HG03064 (cell line): ENCODE measurements at regions not wholly inside any gene's neighbourhood (a gene's known extent, or its start where the extent isn't known, plus 50 kb on each side); places are given as distances from the start of the nearest gene placed in this dataset.

Source experiments
- ATAC-seq: cut with Tn5 transposase; IDR thresholded peaks from one replicate; pipeline ENCODE4 v1.9.1; 2021; ENCODE audit warnings: low read depth; ENCODE audit not compliant: unreplicated experiment

DNA sequence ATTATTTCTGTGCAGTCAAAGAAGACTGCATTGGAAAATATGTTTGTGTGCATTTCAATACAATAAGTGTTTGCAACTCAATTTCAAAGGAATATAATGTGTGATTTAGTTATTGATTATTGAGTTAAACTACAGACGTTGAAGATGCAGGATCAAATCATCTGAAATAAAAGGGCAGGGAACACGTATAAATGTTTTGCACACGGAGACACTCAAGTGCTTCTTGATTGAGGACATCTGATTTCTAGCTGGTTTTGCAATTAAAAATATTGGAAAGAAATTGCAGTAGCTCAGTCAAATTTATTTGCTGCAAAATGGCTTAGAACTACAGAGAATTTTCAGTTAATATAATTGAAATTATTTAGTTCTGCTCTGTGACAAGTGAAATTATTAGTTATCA is 412.7 kb downstream of the UTRN start:
- ATAC-seq = no peak

DNA sequence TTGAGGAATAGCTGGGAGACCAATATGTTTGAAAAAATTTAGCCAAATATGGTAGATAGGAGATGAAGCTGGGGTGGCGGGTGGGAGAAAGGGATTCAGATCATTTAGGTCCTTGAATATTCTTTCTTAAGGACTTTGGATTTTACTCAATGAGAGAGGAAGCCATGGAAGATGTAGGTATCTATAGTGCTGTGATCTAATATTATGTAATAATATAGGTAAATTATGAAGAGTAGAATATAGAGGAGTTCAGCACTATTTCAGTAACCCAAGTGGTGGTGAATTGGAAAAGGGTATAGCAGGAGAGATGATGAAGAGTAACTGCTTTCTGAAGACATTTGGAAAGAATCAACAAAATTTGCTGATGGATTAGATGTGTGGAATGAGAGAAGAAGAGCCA is 417.6 kb downstream of the UTRN start:
- ATAC-seq = no peak

DNA sequence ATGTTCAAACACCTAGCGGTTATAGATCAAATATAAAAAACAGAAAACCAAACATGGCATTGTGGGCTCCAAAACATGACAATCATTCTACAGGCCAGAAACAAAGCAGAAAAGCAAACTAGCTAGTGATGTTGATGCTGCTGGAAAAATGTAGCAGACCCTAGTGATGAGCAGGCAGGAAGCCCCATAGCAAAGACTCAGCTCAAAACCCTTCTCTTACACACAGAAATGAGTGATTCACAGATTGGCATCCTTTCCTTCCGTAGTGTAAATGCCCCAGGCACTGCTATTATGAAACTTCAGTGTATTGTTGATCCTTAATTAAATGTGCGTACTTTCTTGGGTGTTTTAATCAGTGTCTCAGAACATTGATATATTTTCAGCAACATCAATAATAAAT is 425.1 kb downstream of the UTRN start:
- no peak for ATAC-seq

DNA sequence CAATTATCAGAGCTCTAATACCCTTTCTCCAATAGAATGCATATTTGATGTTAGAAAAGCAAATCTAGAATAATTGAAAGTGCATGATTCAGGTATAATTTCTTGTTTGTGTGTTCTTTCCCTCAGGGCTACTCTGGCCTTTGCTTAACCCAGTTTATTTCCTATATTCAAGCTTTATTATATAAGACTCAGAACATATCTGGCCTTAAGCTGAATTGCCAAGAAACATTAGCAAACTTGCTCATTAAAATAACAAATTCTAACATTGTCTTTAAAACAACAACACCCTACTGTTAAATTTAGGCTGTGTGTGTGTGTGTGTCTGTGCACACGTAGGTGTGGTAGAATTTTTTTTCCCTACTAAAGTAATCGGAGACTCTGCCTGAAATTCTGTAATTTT is 426.5 kb downstream of the UTRN start:
- no peak for ATAC-seq

DNA sequence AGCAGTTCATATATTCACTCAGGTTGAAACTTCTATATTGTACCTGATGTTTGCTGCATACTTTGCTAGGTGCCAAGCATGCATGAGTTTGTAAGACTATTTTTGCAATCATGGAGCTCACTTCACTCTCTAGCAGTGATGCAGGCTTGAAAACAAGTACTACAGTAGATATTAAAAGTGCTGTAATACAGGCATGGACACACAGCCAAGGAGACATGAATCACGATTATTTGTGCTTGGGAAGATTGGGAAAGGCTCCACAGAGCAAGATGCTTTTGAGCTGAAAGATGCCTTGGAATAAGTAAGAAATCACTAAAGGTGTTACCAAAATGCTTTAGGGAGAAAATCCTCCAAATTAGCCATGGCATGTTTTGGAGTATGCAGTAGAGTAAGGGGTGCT is 427.4 kb downstream of the UTRN start:
- no peak for ATAC-seq

DNA sequence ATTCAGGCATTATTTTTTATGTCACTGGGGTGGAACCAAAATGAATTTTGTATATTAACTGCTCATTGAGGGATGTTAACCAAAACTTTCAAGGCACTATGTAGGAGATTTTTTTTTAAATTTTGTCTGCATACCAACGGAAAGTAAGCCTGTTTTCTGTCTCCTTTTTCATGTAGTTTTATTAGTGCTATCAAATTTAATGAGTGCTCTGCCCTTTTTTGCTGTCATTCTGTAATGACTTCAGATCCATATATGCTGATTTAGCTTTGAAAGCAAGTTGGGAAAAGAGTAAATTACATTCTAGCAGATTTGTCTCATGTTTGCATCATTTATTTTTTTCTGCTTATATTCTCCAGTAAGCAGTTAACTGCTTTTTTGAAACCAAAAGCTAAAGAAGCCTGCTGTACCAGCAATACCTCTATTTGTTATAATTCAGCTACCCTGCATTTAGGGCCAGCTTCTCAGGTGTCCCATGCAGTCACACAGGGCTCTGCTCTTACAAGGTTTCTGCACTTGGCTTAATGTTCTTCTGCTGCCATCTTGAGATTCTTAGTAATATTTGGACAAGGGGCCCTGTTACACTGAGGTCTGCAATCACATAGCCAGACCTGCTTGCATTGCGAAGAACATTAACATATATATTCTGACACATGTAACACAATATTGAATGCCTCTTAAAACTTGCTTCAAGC is 429.0 kb downstream of the UTRN start:
- ATAC-seq = no peak

DNA sequence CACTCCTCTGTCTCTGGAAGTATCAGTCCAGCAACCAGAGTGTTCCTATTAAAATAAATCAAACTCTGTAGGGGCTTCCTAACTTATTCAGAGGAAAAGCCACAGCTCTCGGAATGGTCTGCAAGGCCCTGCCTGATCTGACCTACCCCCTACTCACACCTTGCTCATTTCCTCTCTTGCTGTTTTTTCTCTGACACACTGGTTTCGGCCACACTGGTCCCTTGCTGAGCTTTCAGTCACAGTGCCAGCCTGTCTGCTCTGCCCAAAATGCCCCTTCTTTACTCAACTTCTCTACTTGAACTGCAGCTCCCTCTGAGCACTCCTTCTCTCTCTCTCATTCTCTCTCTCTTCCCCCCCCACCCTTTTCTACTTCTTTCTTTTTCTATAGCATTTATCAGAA is 430.2 kb downstream of the UTRN start:
- ATAC-seq = no peak

DNA sequence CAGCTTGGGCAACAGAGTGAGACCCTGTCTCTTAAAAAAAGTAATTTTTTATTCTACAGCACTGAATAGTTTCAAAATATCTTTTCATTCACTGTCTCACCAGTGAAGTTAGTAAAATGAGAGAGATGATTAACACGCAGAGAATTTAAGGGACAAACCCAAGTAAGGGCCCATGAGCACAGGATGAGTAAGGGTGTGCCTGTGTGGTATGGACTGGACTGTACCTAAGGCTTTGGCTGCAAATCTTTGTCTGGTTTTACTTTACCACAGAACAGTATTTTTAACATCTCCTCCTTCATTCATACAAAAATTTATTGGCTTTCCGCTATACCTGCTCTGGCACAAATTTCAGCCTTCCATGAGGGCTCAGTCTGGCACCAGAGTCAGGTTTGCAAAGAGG is 433.3 kb downstream of the UTRN start:
- ATAC-seq = no peak

DNA sequence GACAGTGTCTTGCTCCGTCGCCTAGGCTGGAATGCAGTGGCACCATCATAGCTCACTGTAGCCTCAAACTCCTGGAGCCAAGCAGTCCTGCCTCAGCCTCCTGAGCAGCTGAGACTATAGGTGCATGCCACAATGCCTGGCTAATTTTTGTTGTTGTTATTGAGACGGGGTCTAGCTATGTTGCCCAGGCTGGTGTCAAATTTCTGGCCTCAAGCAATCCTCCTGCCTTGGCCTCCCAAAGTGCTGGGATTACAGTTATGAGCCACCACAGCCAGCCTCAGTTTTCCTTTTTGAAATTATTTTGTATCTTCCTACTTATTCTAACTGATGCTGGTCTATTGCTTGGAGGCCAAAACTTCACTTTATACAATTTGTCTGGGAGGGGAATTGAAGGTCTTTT is 436.1 kb downstream of the UTRN start:
- no peak for ATAC-seq

DNA sequence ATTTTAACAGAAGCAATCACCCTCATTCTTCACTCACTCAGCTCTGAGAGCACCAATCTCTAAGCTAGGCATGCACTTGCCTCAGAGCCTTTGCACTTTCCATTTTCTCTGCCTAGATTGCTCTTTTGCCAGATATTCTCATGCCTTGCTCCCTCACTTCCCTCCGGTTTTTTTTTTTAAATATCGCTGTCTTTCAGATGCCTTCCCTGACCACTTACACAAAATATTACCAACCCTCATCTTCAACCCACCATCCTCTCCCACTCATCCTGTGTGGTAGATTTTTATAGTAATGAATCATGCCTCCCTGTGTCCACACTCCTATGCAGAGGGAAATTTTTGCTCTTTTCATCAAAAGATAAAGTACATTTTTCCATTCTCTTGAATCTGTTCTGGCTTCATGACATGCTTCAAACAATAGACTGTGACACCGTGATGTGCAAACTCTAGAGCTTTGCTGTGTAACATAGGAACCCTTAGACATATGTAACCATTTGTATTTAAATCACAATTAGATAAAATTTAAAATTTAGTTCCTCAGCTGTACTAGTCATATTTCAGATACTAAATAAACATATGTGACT is 437.1 kb downstream of the UTRN start:
- ATAC-seq = no peak

DNA sequence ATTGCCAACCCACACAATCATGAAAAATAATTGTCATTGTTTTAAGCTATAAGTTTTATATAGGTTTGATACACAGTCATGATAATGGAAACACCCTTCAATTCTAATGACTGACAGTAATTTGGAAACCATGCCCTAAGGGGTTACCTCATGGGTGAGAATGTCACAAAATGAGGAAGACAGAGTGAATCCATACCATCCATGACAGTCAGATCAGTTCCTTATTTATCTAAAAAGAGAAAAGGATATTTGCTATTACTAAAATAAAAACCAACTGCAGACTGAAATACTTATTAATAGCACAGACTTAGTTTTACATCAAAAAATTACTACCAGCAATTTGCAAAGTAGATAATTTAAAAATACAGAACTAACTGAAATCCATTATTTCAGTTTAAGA is 437.8 kb downstream of the UTRN start:
- ATAC-seq = no peak

DNA sequence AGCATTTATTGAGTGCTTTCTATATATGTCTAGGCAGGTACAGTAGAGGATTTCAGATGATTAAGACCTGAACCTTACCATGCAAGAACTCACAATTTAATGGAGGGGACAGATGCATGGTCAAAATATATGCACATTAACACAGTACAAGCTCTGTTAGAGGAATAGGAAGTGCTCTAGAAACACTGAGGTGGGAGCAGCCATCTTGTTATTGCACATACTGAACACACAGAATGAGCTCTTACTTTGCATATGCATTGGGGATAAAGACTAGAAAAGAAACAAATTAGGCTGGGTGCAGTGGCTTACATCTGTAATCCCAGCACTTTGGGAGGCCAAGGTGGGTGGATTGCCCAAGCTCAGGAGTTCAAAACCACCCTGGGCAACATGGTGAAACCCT is 438.3 kb downstream of the UTRN start:
- no peak for ATAC-seq

DNA sequence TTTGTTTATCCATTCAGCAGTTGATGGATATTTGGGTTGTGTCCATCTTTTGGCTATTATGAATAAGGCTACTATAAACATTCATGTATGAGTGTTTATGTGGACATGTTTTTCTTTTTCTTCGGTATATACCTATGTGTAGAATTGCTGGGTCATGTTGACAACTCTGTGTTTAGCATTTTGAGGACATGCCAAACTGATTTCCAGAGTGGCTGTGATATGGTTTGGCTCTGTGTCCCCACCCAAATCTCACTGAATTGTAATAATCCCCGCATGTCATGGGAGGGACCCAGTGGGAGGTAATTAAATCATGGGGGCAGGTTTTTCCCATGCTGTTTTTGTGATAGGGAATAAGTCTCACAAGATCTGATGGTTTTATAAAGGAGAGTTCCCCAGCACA is 439.7 kb downstream of the UTRN start:
- no peak for ATAC-seq

DNA sequence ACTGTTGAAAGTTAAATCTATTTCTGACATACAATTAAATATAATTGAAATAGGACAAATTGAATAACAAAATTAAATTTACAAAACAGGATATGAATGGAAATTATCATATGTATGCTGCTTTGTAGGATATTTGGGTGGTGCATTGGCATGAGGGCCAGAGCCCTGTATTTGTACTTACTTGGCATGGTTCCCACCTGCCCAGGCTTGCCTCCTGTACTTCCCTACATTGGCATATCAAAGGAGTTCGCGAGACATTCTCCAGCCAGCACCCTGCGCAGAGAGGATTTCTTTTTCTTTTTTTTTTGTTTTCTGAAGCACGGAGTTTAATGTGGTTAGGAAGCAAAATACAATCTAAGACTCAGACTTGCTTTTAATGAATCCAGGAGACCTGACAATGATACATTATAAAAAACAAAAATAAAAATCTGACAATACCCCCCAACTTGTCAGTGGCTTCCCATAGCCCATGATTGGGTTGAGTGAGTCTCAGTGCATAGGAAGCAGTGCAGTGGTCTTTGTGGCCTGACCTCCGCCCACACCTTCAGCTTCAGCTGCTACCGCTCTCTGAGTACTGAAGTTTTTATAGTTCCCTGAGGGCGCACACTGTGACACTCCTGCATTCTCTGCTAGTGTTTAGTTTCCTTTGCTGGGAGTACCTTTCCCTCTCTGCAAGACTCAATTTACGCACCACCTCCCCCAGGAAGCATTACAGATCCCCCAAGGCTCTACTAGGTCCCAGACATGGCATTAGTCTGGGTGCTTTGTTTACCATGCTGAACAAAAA is 440.8 kb downstream of the UTRN start:
- ATAC-seq = peak; percentile 55

DNA sequence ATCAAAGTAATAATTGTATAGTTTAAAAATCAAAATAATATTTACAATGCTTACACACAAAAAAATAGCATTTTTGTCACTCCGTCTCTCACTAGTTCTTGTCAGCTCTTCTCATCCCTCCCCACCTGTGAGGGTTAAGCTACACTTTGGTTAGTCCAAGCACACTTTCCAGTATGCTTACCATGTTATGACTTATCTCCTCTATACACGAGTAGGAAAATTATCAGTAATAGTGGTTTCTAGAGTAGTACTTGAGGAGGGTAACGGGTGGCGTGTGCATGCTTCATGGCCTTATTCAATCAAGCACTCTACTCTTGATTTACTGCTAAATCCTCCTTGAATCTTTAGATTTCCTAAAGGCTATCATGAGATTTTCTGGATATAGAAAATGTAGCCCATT is 443.7 kb downstream of the UTRN start:
- ATAC-seq = no peak

DNA sequence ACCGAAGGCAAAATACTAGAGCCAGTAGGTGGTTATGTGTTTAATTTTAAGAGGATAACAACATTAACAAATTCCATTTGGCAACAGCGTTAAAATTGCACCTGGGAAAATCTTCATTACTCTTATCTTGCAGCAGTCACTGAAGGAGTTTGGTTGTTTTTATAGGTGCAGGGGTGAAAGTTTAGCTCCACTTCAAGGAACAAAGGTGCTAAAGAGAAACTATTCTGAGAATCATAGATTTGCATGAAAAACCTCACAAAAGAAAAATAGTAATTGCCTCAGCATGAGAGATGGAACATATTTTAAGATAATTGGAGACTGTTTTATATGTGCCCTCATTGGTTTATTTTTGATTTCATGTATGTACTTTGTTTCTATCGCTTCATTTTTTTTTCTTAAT is 444.4 kb downstream of the UTRN start:
- peak; percentile 62 for ATAC-seq

DNA sequence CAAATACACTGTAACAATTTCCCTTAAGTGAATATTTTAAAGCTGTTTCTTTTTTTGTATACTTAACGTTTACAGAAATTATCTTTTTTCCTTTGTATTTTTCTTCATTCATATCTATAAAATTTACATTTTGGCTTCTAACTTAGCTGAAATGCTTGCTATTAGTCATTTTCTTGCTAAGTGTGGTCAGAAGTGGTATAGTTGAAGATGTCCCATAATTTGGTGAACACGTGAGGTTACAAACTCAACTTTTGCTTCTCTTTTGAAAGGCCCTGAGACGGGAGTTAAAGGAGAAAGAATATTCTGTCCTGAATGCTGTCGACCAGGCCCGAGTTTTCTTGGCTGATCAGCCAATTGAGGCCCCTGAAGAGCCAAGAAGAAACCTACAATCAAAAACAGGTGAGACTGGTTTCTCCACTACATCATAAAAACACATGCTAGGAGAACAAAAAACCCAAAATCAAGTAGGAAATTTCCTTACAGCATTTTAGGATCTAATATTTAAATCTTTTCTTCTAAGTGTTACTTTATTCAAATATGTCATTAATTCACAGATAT is 445.0 kb downstream of the UTRN start:
- ATAC-seq = no peak

DNA sequence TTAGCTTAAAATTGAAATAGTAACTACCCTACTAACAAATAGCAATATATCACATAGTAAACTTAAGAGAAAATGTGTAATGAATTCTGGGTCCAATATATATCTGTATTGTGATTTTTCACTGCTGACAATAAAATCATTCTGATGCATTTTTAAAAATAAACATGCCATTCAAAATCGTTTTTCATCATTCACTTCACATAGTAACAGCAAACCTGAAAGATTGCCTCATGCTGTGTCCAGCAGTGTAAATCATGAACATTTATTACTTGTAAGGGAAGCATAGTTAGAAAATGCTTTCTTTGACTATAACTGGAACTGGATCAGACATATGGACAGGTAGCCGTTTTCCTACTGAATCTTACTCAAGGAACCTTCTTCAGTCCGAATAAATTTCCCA is 446.1 kb downstream of the UTRN start:
- ATAC-seq = no peak

DNA sequence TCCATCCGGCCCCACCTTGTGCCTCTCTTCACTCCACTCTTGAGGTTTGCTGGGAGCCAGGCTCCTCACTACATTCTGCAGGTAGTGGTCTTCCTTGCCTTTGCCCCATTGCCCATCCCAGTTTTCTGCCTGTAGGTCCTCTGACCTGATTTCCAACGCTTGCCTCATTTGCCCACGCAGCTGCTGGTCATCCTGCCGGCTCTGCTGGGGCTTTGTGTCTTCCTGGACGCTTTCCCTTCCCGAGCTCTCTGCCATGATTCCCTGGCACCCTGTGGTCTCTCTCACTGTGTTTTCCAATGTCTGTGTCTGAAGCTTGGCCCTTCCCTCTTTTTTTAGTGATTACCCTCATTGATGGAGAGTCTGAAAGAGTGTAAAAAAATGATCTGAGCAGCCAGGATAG is 451.6 kb downstream of the UTRN start:
- ATAC-seq = no peak

DNA sequence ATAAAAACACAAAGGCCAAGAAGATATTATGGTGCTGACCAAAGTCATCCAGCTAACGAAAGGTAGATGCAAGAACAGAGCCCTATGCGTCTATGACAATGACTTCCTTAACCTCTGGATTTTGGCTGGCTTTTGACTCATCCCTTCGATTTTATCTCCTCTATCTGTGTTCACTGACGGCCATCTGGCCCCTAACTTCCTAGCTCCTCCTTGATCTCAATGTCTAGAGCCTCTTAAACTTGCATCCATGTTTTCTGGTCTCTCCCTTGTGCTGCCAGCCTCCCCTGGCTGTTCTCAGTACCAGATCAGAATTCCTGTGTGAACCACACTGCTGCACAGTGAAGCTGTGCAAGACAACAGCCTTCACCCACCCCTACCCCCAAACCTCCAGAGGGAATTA is 452.9 kb downstream of the UTRN start:
- ATAC-seq = no peak

DNA sequence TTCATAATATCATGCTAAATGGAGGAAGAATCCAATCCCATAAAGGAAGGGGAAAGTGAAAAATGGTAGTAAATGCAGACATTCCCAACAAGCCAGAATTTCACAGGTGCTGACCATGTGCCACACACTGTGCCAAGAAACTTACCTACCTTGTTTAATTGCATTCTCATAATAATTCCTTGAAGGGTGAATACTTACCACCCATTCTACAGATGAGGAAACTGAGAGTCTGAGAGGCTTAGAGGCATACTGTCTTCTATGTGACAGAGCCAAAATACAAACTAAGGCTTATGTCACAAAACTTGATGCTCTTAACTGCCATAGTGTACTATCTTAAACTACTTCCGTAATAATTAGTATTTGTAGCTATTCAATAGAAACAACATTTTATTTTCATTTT is 454.7 kb downstream of the UTRN start:
- ATAC-seq = no peak

DNA sequence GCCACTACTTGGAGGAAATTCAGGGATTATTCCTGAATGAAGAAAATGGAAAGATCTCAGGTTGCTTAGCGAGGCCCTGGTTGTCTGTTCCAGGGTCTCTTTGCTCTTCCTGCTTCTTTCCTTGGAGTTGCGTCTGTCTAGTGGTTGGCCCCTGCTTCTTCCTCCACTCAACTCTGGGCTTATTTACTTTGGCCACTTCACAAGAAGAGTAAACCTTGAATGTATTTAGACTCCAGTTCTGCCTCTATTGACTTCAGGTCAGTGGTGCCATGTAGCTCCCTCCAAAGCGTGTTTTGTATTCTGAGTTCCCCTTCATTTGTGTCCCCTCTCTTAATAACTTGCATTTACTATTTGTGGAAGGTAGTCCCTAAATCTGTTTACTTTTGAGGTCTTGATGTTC is 456.5 kb downstream of the UTRN start:
- ATAC-seq = no peak
